ENCODE measurements at regions not wholly inside any gene's neighbourhood (a gene's known extent, or its start where the extent isn't known, plus 50 kb on each side); places are given as distances from the start of the nearest gene placed in this dataset.

GRCh38 chr13:104920091-104920490, 1615.4 kb downstream of the EFNB2 start:
- Histone ChIP-seq H4K20me1 (ENCODE audit: insufficient read depth, low read length) (no peaks in the 10 kb centered on the region), H3K4me2 (ENCODE audit: low read length) (no peak overlapping the region), H2AFZ (ENCODE audit: low read depth, low read length) (no peak overlapping the region), H3K9ac (ENCODE audit: low read length) (no peak overlapping the region), H3K79me2 (ENCODE audit: low read length) (no peaks in the 10 kb centered on the region), H3K36me3 (replicated peaks; ENCODE audit: low read depth, low read length) (no peaks in the 10 kb centered on the region), H3K9me3 (ENCODE audit: insufficient read depth, low read length) (no peaks in the 10 kb centered on the region), H3K27ac (ENCODE audit: low read length) (no peak overlapping the region), H3K4me1 (ENCODE audit: low read length) (no peaks in the 10 kb centered on the region), H3K27me3 (ENCODE audit: low read depth, low read length) (no peaks in the 10 kb centered on the region), H3K4me3 (ENCODE audit: low read length) (no peak overlapping the region)
- TF ChIP-seq, protein P1, sequence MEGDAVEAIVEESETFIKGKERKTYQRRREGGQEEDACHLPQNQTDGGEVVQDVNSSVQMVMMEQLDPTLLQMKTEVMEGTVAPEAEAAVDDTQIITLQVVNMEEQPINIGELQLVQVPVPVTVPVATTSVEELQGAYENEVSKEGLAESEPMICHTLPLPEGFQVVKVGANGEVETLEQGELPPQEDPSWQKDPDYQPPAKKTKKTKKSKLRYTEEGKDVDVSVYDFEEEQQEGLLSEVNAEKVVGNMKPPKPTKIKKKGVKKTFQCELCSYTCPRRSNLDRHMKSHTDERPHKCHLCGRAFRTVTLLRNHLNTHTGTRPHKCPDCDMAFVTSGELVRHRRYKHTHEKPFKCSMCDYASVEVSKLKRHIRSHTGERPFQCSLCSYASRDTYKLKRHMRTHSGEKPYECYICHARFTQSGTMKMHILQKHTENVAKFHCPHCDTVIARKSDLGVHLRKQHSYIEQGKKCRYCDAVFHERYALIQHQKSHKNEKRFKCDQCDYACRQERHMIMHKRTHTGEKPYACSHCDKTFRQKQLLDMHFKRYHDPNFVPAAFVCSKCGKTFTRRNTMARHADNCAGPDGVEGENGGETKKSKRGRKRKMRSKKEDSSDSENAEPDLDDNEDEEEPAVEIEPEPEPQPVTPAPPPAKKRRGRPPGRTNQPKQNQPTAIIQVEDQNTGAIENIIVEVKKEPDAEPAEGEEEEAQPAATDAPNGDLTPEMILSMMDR (IDR thresholded peaks at IDR 0.05; ENCODE audit: low read depth, low read length) = no peak
- no peak for TF ChIP-seq EZH2phosphoT487 (IDR thresholded peaks at IDR 0.05; ENCODE audit: low read depth)

- H3K79me2 ChIP-seq (ENCODE audit: low read length) = no peaks in the 10 kb centered on the region
- no peaks in the 10 kb centered on the region for H4K20me1 ChIP-seq (ENCODE audit: insufficient read depth, low read length)
- H2AFZ ChIP-seq (ENCODE audit: low read depth, low read length) = no peak overlapping the region
- no peak overlapping the region for H3K9ac ChIP-seq (ENCODE audit: low read length)
- no peaks in the 10 kb centered on the region for H3K9me3 ChIP-seq (ENCODE audit: insufficient read depth, low read length)
- H3K27ac ChIP-seq (ENCODE audit: low read length) = no peak overlapping the region
- no peaks in the 10 kb centered on the region for H3K36me3 ChIP-seq (replicated peaks; ENCODE audit: low read depth, low read length)
- H3K27me3 ChIP-seq (ENCODE audit: low read depth, low read length) = no peaks in the 10 kb centered on the region
- H3K4me2 ChIP-seq (ENCODE audit: low read length) = no peak overlapping the region
- no peak overlapping the region for H3K4me3 ChIP-seq (ENCODE audit: low read length)
- TF ChIP-seq EZH2phosphoT487 (IDR thresholded peaks at IDR 0.05; ENCODE audit: low read depth) = no peak
- TF ChIP-seq, protein P1 (IDR thresholded peaks at IDR 0.05; ENCODE audit: low read depth, low read length) = no peak
- H3K4me1 ChIP-seq (ENCODE audit: low read length) = 0 out of 2 replicates have a peak, but pooled peaks cover 1% of the 10 kb centered on the region
Observed at GRCh38 chr13:104900191-104900817, 1635.2 kb downstream of the EFNB2 start.

GRCh38 chr13:104898484-104898883, 1637.0 kb downstream of the EFNB2 start:
- H3K79me2 ChIP-seq (ENCODE audit: low read length) = no peaks in the 10 kb centered on the region
- no peaks in the 10 kb centered on the region for H3K9me3 ChIP-seq (ENCODE audit: insufficient read depth, low read length)
- no peaks in the 10 kb centered on the region for H3K27me3 ChIP-seq (ENCODE audit: low read depth, low read length)
- TF ChIP-seq EZH2phosphoT487 (IDR thresholded peaks at IDR 0.05; ENCODE audit: low read depth) = no peak
- TF ChIP-seq, protein P1 (IDR thresholded peaks at IDR 0.05; ENCODE audit: low read depth, low read length) = no peak
- H3K36me3 ChIP-seq (replicated peaks; ENCODE audit: low read depth, low read length) = no peaks in the 10 kb centered on the region
- no peak overlapping the region for H3K4me3 ChIP-seq (ENCODE audit: low read length)
- H3K9ac ChIP-seq (ENCODE audit: low read length) = no peak overlapping the region
- no peaks in the 10 kb centered on the region for H4K20me1 ChIP-seq (ENCODE audit: insufficient read depth, low read length)
- no peak overlapping the region for H3K27ac ChIP-seq (ENCODE audit: low read length)
- H2AFZ ChIP-seq (ENCODE audit: low read depth, low read length) = no peak overlapping the region
- no peak overlapping the region for H3K4me2 ChIP-seq (ENCODE audit: low read length)
- 0 out of 2 replicates have a peak, but pooled peaks cover 4% of the 10 kb centered on the region for H3K4me1 ChIP-seq (ENCODE audit: low read length)

GRCh38 chr13:104895521-104895920, 1639.9 kb downstream of the EFNB2 start:
- H3K27ac ChIP-seq (ENCODE audit: low read length) = no peak overlapping the region
- H3K4me1 ChIP-seq (ENCODE audit: low read length) = 0 out of 2 replicates have a peak, but pooled peaks cover 4% of the 10 kb centered on the region
- H3K79me2 ChIP-seq (ENCODE audit: low read length) = no peaks in the 10 kb centered on the region
- no peaks in the 10 kb centered on the region for H4K20me1 ChIP-seq (ENCODE audit: insufficient read depth, low read length)
- H3K4me2 ChIP-seq (ENCODE audit: low read length) = no peak overlapping the region
- no peaks in the 10 kb centered on the region for H3K27me3 ChIP-seq (ENCODE audit: low read depth, low read length)
- no peak overlapping the region for H3K4me3 ChIP-seq (ENCODE audit: low read length)
- H2AFZ ChIP-seq (ENCODE audit: low read depth, low read length) = peak overlapping the region; percentile 19; the same call in 1 of the 2 replicates
- no peak overlapping the region for H3K9ac ChIP-seq (ENCODE audit: low read length)
- H3K36me3 ChIP-seq (replicated peaks; ENCODE audit: low read depth, low read length) = no peaks in the 10 kb centered on the region
- no peaks in the 10 kb centered on the region for H3K9me3 ChIP-seq (ENCODE audit: insufficient read depth, low read length)
- no peak for TF ChIP-seq EZH2phosphoT487 (IDR thresholded peaks at IDR 0.05; ENCODE audit: low read depth)
- TF ChIP-seq, protein P1 (IDR thresholded peaks at IDR 0.05; ENCODE audit: low read depth, low read length) = no peak

Data from OCI-LY3 (cell line).